ENCODE measurements at regions not wholly inside any gene's neighbourhood (a gene's known extent, or its start where the extent isn't known, plus 50 kb on each side); places are given as distances from the start of the nearest gene placed in this dataset.

DNA sequence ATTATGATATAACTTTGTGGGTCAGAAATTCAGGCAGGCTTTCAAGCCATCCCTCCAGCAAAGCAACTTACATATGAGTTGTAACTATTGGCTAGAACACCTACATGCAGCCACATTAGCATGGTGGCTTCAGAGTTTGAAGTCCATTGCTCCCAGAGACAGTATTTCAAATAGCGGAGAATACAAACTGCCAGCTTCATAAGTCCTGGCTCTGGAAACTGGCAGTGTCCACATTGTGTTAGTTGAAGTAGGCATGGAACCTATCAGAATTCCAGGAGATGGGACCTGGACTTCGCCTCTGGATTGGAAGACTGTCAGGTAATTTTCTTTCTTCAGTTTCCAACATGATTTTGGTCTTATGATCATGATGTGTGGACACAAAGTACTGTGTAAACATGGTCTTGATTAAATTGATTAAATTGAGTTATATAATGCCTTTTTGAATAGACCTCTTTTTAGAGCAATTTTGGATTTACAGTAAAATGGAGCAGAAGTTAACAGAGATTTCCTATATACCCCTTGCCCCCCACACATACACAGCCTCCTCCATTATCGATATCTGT, 209.9 kb upstream of the NAV2 start:
- DNase-seq: no peak
- Histone ChIP-seq H3K27me3 (no peaks in the 10 kb centered on the region), H3K27ac (no peak overlapping the region), H3K9me3 (replicated peaks in 1 of 3) (no peaks in the 10 kb centered on the region), H3K4me1 (replicated peaks in 1 of 2) (no peaks in the 10 kb centered on the region), H3K36me3 (replicated peaks in 1 of 2) (no peaks in the 10 kb centered on the region), H3K4me3 (no peak overlapping the region)
- no peak for TF ChIP-seq POLR2A (IDR thresholded peaks at IDR 0.05)
- TF ChIP-seq, protein P1, sequence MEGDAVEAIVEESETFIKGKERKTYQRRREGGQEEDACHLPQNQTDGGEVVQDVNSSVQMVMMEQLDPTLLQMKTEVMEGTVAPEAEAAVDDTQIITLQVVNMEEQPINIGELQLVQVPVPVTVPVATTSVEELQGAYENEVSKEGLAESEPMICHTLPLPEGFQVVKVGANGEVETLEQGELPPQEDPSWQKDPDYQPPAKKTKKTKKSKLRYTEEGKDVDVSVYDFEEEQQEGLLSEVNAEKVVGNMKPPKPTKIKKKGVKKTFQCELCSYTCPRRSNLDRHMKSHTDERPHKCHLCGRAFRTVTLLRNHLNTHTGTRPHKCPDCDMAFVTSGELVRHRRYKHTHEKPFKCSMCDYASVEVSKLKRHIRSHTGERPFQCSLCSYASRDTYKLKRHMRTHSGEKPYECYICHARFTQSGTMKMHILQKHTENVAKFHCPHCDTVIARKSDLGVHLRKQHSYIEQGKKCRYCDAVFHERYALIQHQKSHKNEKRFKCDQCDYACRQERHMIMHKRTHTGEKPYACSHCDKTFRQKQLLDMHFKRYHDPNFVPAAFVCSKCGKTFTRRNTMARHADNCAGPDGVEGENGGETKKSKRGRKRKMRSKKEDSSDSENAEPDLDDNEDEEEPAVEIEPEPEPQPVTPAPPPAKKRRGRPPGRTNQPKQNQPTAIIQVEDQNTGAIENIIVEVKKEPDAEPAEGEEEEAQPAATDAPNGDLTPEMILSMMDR (IDR thresholded peaks at IDR 0.05): no peak
- WGBS, 4 donors: 90 to 97% (median 93%) methylated on average over 3 of the region's 3 CpGs
- intact Hi-C loops (cut with DNase I): no loop called here

DNA sequence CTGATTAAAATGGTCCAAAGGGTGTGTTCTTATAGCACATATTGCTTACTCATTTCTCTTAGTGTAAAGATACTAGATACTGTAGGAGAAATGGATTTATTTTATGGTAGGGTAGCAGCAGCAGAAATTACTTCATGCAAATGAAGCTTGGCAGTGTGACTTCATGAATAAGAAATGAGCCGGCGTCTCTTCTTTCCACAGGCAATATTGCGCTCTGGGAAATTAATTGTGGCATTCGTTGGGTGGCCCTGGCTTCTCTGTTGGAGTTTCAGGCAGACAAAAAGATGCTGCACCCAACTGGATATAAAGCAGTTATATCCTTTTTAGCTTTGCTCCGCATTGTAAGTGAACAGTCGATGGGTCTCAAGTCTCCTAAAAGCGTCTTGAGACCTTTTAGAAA, 211.0 kb upstream of the NAV2 start:
- H3K36me3 ChIP-seq (replicated peaks in 1 of 2): no peaks in the 10 kb centered on the region
- DNase-seq: no peak
- H3K27ac ChIP-seq: no peak overlapping the region
- H3K4me1 ChIP-seq (replicated peaks in 1 of 2): no peaks in the 10 kb centered on the region
- no peaks in the 10 kb centered on the region for H3K9me3 ChIP-seq (replicated peaks in 1 of 3)
- TF ChIP-seq, protein P1 (IDR thresholded peaks at IDR 0.05): no peak
- TF ChIP-seq POLR2A (IDR thresholded peaks at IDR 0.05): no peak
- intact Hi-C loops (cut with DNase I): no loop called here
- no peaks in the 10 kb centered on the region for H3K27me3 ChIP-seq
- H3K4me3 ChIP-seq: no peak overlapping the region
- WGBS, 4 donors: 71 to 88% (median 79%) methylated on average over 7 of the region's 7 CpGs

- Histone ChIP-seq H3K4me1 (replicated peaks in 1 of 2) (no peaks in the 10 kb centered on the region), H3K27me3 (no peaks in the 10 kb centered on the region), H3K9me3 (replicated peaks in 1 of 3) (no peaks in the 10 kb centered on the region), H3K36me3 (replicated peaks in 1 of 2) (no peaks in the 10 kb centered on the region), H3K27ac (no peak overlapping the region), H3K4me3 (no peak overlapping the region)
- intact Hi-C loops (cut with DNase I): no loop called here
- 51 to 64% (median 59%) methylated on average over 3 of the region's 3 CpGs for WGBS, 4 donors
- DNase-seq: peak in 1 of 7 donors; percentile 8
- no peak for TF ChIP-seq POLR2A (IDR thresholded peaks at IDR 0.05)
- TF ChIP-seq, protein P1 (IDR thresholded peaks at IDR 0.05): no peak
Observed at GRCh38 chr11:19499999-19500398, 212.6 kb upstream of the NAV2 start.

DNA sequence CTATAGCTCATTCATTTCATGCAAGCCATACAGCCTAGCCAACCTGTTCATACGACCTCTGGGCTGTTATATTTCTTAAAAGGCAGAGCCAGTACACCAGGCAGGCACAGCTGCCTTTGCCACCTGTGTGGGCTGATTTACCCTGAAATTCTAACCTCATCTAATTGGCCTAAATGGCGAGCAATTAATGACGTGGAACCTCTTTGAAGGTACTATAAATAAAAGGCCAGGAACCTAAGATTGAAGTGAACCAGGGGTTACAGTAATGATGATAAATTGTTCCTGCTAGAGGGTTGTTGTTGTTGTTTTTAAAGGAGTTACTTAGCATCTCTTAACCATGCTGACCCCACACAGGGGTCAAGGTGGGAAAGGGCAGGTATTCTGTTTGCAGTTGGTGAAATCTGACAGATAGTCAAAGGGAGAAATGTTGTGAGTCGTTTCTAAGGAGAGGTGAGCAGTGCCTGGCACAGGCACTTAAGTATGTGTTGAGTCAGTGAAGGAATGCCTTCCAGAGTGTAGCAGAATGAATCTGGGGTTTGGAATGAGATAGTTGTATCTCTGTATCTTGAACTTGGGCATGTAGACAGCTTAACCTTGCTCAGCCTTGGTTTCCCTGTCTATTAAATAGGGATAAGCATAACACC, 213.5 kb upstream of the NAV2 start:
- no peak for TF ChIP-seq POLR2A (IDR thresholded peaks at IDR 0.05)
- TF ChIP-seq, protein P1 (IDR thresholded peaks at IDR 0.05): no peak
- no peak for DNase-seq
- Histone ChIP-seq H3K36me3 (replicated peaks in 1 of 2) (no peaks in the 10 kb centered on the region), H3K4me3 (no peak overlapping the region), H3K4me1 (replicated peaks in 1 of 2) (no peaks in the 10 kb centered on the region), H3K27me3 (no peaks in the 10 kb centered on the region), H3K9me3 (replicated peaks in 1 of 3) (no peaks in the 10 kb centered on the region), H3K27ac (no peak overlapping the region)
- intact Hi-C loops (cut with DNase I): no loop called here
- WGBS, 4 donors: 55 to 69% (median 56%) methylated on average over 4 of the region's 4 CpGs

All from adrenal gland (tissue), 9 donors.